ENCODE measurements at regions not wholly inside any gene's neighbourhood (a gene's known extent, or its start where the extent isn't known, plus 50 kb on each side); places are given as distances from the start of the nearest gene placed in this dataset.

DNA sequence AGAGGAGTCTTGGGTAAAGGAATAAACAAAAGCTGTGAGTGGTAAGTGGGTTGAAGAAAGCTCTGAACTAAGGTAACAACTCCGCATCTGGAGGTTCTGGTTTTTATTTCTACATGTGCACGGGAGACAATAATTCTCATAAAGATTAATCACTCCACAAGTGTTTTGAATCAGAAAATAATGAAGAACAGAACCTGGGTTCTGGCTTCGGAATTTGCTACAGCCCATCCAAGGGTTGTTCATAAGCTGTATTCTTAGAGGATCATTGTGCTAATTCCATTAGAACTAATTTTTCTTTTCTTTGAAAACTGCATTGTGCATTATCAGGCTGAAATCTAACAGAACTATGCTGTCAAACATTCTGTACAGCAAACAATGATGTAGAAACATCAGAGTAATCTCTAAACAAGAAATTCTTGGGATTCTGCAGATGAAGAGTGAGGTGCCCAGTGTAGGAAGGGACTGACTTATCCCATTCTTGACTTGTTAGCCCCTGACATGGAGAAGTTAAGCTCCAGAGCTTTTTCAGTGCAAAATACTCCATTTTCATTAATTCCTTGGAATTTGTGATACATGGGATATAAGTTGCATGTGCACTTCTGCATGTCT, 368.2 kb downstream of the COG6 start:
- Mint-ChIP-seq H3K9me3 (ENCODE audit: unreplicated experiment) (no peaks in the 10 kb centered on the region), H3K4me3 (ENCODE audit: unreplicated experiment) (no peak overlapping the region), H3K4me1 (ENCODE audit: low read depth, unreplicated experiment) (peaks cover 7% of the 10 kb centered on the region), H3K27me3 (ENCODE audit: insufficient read depth, unreplicated experiment) (no peaks in the 10 kb centered on the region), H3K36me3 (ENCODE audit: insufficient read depth, unreplicated experiment) (no peaks in the 10 kb centered on the region), H3K27ac (ENCODE audit: unreplicated experiment) (no peak overlapping the region)
- Histone ChIP-seq H3K4me3 (ENCODE audit: low read depth, low read length) (no peak overlapping the region), H3K27me3 (replicated peaks; ENCODE audit: control insufficient read depth, insufficient read depth, low read length) (no peaks in the 10 kb centered on the region), H3K36me3 (ENCODE audit: control insufficient read depth, insufficient read depth, low read length) (no peaks in the 10 kb centered on the region), H3K9me3 (no peaks in the 10 kb centered on the region), H3K4me1 (no peaks in the 10 kb centered on the region)
- ChIA-PET POLR2A (no interaction called here), CTCF (interaction anchor here (0.8 kb wide), 1 partner anchor 759 kb away, joined by 3 read pairs; no protein-coding TSS in a partner anchor)
- DNase-seq: no peak
- BruUV-seq (replicated peaks): no TSS peak
- TF ChIP-seq, protein P1, sequence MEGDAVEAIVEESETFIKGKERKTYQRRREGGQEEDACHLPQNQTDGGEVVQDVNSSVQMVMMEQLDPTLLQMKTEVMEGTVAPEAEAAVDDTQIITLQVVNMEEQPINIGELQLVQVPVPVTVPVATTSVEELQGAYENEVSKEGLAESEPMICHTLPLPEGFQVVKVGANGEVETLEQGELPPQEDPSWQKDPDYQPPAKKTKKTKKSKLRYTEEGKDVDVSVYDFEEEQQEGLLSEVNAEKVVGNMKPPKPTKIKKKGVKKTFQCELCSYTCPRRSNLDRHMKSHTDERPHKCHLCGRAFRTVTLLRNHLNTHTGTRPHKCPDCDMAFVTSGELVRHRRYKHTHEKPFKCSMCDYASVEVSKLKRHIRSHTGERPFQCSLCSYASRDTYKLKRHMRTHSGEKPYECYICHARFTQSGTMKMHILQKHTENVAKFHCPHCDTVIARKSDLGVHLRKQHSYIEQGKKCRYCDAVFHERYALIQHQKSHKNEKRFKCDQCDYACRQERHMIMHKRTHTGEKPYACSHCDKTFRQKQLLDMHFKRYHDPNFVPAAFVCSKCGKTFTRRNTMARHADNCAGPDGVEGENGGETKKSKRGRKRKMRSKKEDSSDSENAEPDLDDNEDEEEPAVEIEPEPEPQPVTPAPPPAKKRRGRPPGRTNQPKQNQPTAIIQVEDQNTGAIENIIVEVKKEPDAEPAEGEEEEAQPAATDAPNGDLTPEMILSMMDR (IDR thresholded peaks at IDR 0.05; ENCODE audit: insufficient read depth in 1 of 2, low read depth in 1 of 2, low read length in 1 of 2, severe bottlenecking in 1 of 2, unreplicated experiment in 1 of 2): no peak
- intact Hi-C loops (cut with micrococcal nuclease; ENCODE audit: unreplicated experiment): no loop called here

DNA sequence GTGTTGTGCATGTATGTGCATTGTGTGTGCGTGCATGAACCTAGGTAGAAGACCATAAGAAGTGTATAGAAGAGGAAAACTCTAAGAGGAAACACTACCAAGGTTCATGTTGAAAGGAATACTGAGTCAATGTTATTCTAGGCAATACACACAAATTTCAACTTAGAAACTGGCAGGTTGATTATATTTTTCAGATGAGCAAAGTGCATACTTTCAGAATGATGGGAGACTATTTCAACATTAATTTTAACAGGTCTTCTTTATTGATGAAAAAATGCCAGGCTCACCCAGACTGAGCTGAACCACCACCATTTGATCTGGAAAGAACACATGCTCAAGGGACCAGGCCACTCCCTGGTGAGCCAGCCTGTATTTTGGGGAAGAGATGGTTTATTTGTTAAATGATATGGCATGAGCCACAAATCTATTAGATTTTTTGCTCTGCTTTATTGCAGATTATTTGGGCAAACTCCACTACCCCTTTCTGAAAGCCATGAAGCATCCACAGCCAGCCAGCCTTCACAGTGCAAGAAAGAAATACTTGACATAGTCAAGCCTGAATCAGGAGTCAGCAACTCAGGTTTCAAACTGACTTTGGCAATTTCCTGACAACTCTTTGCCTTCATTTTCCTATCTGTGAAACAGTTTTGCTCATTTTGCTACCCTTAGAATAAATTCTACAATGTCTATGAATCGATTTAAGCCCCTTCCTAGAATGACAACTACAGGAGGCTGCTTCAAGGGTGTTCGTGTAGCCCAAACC, 368.9 kb downstream of the COG6 start:
- Histone ChIP-seq H3K36me3 (ENCODE audit: control insufficient read depth, insufficient read depth, low read length) (no peaks in the 10 kb centered on the region), H3K4me3 (ENCODE audit: low read depth, low read length) (no peak overlapping the region), H3K27me3 (replicated peaks; ENCODE audit: control insufficient read depth, insufficient read depth, low read length) (no peaks in the 10 kb centered on the region), H3K4me1 (no peaks in the 10 kb centered on the region), H3K9me3 (no peaks in the 10 kb centered on the region)
- intact Hi-C loops (cut with micrococcal nuclease; ENCODE audit: unreplicated experiment): no loop called here
- CTCF ChIA-PET: no interaction called here
- Mint-ChIP-seq H3K9me3 (ENCODE audit: unreplicated experiment) (no peaks in the 10 kb centered on the region), H3K27ac (ENCODE audit: unreplicated experiment) (no peak overlapping the region), H3K27me3 (ENCODE audit: insufficient read depth, unreplicated experiment) (no peaks in the 10 kb centered on the region), H3K4me1 (ENCODE audit: low read depth, unreplicated experiment) (peaks cover 7% of the 10 kb centered on the region), H3K4me3 (ENCODE audit: unreplicated experiment) (no peak overlapping the region), H3K36me3 (ENCODE audit: insufficient read depth, unreplicated experiment) (no peaks in the 10 kb centered on the region)
- DNase-seq: no peak
- POLR2A ChIA-PET: no interaction called here
- no TSS peak for BruUV-seq (replicated peaks)
- TF ChIP-seq, protein P1 (IDR thresholded peaks at IDR 0.05; ENCODE audit: insufficient read depth in 1 of 2, low read depth in 1 of 2, low read length in 1 of 2, severe bottlenecking in 1 of 2, unreplicated experiment in 1 of 2): no peak

DNA sequence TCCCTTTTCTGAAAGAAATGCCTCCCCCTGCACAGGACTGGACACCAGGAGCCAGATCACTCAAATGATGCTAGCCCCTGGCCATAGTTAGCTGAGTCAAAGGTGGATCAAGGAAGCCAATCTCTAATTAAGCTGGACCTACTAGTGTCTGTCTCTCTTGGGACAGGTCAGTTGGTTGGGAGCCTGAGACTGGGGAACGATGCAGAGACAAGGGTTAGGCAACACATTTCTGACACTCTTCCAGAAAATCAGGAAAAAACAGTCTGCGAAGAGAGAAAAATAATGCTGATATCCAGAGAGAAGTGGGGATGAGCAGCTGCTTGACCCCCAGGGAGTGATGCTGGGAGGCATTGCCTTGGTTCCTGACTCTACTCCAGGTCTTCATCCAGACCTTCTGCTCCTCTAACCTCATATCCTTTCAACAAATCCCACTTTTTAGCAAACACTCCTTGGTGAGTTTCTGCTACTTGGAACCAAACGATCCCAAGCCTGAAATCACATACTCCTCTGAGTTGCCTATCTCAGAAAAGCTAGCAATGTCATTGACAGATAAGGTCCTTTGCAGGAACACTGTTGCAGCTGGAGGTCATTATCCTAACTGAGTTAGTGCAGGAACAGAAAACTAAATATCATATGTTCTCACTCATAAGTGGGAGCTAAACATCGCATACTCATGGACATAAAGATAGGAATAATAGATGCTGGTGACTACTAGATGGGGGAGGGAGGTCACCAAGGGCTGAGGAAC, 369.7 kb downstream of the COG6 start:
- BruUV-seq (replicated peaks): no TSS peak
- TF ChIP-seq, protein P1 (IDR thresholded peaks at IDR 0.05; ENCODE audit: insufficient read depth in 1 of 2, low read depth in 1 of 2, low read length in 1 of 2, severe bottlenecking in 1 of 2, unreplicated experiment in 1 of 2): no peak
- CTCF ChIA-PET: interaction anchor here (0.6 kb wide), 1 partner anchor 407 kb away, joined by 3 read pairs; no protein-coding TSS in a partner anchor
- H3K36me3 ChIP-seq (ENCODE audit: control insufficient read depth, insufficient read depth, low read length): no peaks in the 10 kb centered on the region
- POLR2A ChIA-PET: no interaction called here
- no peak for DNase-seq
- H3K4me1 ChIP-seq: no peaks in the 10 kb centered on the region
- intact Hi-C loops (cut with micrococcal nuclease; ENCODE audit: unreplicated experiment): no loop called here
- H3K4me3 ChIP-seq (ENCODE audit: low read depth, low read length): no peak overlapping the region
- H3K27ac Mint-ChIP-seq (ENCODE audit: unreplicated experiment): no peak overlapping the region
- H3K9me3 ChIP-seq: no peaks in the 10 kb centered on the region
- H3K4me3 Mint-ChIP-seq (ENCODE audit: unreplicated experiment): no peak overlapping the region
- no peaks in the 10 kb centered on the region for H3K27me3 Mint-ChIP-seq (ENCODE audit: insufficient read depth, unreplicated experiment)
- no peaks in the 10 kb centered on the region for H3K9me3 Mint-ChIP-seq (ENCODE audit: unreplicated experiment)
- no peaks in the 10 kb centered on the region for H3K36me3 Mint-ChIP-seq (ENCODE audit: insufficient read depth, unreplicated experiment)
- H3K4me1 Mint-ChIP-seq (ENCODE audit: low read depth, unreplicated experiment): peaks cover 7% of the 10 kb centered on the region
- H3K27me3 ChIP-seq (replicated peaks; ENCODE audit: control insufficient read depth, insufficient read depth, low read length): no peaks in the 10 kb centered on the region

Data from Caco-2 (cell line).